Tibial artery (tissue), 4 donors: ENCODE measurements at regions not wholly inside any gene's neighbourhood (a gene's known extent, or its start where the extent isn't known, plus 50 kb on each side); places are given as distances from the start of the nearest gene placed in this dataset.
A peak's percentile ranks its signal among the peaks of the same experiment; 100 is the strongest.

ENCODE experiments used
- DNase-seq, 2 donors: peaks; one replicate each; pipeline ENCODE4 v3.0.0-alpha.2; 2019
- H3K27ac ChIP-seq, 2 donors: fragments of 200-600 bp; sonication (generic) in 1 of 2; 1 replicate in 1 of 2; 2 replicates in 1 of 2; pipeline ENCODE4 v1.5.1; 2018 to 2019; ENCODE audit warnings: mild to moderate bottlenecking in 1 of 2
- H3K27me3 ChIP-seq, 2 donors: fragments of 200-600 bp; sonication (generic) in 1 of 2; one replicate each; pipeline versions ENCODE4 v1.5.1 to v1.6.0; 2016 to 2019
- H3K36me3 ChIP-seq, 3 donors: fragments of 200-600 bp; sonication (generic) in 2 of 3; one replicate each; pipeline ENCODE4 v1.5.1; 2016 to 2019; ENCODE audit warnings: mild to moderate bottlenecking in 2 of 3
- H3K4me1 ChIP-seq, 4 donors: fragments of 200-600 bp; sonication (generic) in 2 of 4; 1 replicate in 3 of 4; 2 replicates in 1 of 4; pipeline ENCODE4 v1.5.1; 2016 to 2019
- H3K4me3 ChIP-seq, 2 donors: fragments of 200-600 bp; sonication (generic) in 1 of 2; 1 replicate in 1 of 2; 2 replicates in 1 of 2; pipeline ENCODE4 v1.5.1; 2018 to 2019; ENCODE audit warnings: mild to moderate bottlenecking in 2 of 2
- H3K9me3 ChIP-seq, 3 donors: fragments of 200-600 bp; sonication (generic) in 1 of 3; one replicate each; pipeline ENCODE4 v1.5.1; 2016 to 2019
- CTCF ChIP-seq, 2 experiments: fragments of 200-600 bp in 1 of 2; fragments of 450-650 bp in 1 of 2; IDR thresholded peaks; one replicate each; pipeline ENCODE4 v1.5.1; 2017 to 2019; ENCODE audit warnings: antibody characterized with exemption in 2 of 2, mild to moderate bottlenecking in 1 of 2, moderate library complexity in 1 of 2
- intact Hi-C: fragments of 100-400 bp; cut with DNase I; formaldehyde crosslinking; loops from one replicate; pipeline ENCODE4 v1.15.0; 2023; ENCODE audit warnings: low total_unique reads

- intact Hi-C loops, result no loop called here
- no peaks in the 10 kb centered on the region for H3K36me3 ChIP-seq
- H3K9me3 ChIP-seq, result no peaks in the 10 kb centered on the region
- no peak overlapping the region for H3K4me3 ChIP-seq
- TF ChIP-seq CTCF (IDR thresholded peaks at IDR 0.05), result peak; percentile 70 to 76
- no peak for DNase-seq
- H3K27me3 ChIP-seq, result peaks cover 3 to 76% of the 10 kb centered on the region in 2 donors
- peaks cover 0 to 15% (median 9%) of the 10 kb centered on the region in 4 donors for H3K4me1 ChIP-seq
- H3K27ac ChIP-seq, result no peak overlapping the region
Measured at GRCh38 chr20:59403261-59403961, 103.0 kb downstream of the EDN3 start.

DNA sequence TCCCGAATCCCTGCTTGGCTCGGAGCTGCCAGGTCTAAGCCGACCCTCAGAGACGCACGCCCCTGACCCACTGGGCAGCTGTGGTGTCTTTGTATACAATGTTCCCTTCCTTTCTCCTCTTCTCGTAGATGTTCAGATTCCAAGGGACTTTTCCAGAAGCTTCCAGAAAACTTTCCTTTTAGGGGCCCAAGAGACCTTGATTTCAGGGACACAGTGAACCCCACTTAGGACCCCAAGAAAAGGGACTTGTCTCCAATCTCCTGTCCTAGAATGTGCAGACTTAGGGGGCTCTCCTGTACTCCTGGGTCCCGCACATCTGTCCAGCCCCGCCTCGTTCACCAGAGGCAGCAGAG is 103.5 kb downstream of the EDN3 start:
- Histone ChIP-seq H3K4me3 (no peak overlapping the region), H3K27me3 (peaks cover 3 to 75% of the 10 kb centered on the region in 2 donors), H3K9me3 (no peaks in the 10 kb centered on the region), H3K36me3 (no peaks in the 10 kb centered on the region), H3K27ac (no peak overlapping the region), H3K4me1 (peaks cover 0 to 15% (median 9%) of the 10 kb centered on the region in 4 donors)
- TF ChIP-seq CTCF (IDR thresholded peaks at IDR 0.05), result no peak
- no peak for DNase-seq
- intact Hi-C loops, result no loop called here

GRCh38 chr20:59404749-59405148 is 104.3 kb downstream of the EDN3 start:
- DNase-seq, result no peak
- no peak for TF ChIP-seq CTCF (IDR thresholded peaks at IDR 0.05)
- H3K27me3 ChIP-seq, result peaks cover 3 to 74% of the 10 kb centered on the region in 2 donors
- H3K36me3 ChIP-seq, result no peaks in the 10 kb centered on the region
- peaks cover 0 to 15% (median 9%) of the 10 kb centered on the region in 4 donors for H3K4me1 ChIP-seq
- intact Hi-C loops, result no loop called here
- no peak overlapping the region for H3K4me3 ChIP-seq
- H3K9me3 ChIP-seq, result no peaks in the 10 kb centered on the region
- H3K27ac ChIP-seq, result no peak overlapping the region

DNA sequence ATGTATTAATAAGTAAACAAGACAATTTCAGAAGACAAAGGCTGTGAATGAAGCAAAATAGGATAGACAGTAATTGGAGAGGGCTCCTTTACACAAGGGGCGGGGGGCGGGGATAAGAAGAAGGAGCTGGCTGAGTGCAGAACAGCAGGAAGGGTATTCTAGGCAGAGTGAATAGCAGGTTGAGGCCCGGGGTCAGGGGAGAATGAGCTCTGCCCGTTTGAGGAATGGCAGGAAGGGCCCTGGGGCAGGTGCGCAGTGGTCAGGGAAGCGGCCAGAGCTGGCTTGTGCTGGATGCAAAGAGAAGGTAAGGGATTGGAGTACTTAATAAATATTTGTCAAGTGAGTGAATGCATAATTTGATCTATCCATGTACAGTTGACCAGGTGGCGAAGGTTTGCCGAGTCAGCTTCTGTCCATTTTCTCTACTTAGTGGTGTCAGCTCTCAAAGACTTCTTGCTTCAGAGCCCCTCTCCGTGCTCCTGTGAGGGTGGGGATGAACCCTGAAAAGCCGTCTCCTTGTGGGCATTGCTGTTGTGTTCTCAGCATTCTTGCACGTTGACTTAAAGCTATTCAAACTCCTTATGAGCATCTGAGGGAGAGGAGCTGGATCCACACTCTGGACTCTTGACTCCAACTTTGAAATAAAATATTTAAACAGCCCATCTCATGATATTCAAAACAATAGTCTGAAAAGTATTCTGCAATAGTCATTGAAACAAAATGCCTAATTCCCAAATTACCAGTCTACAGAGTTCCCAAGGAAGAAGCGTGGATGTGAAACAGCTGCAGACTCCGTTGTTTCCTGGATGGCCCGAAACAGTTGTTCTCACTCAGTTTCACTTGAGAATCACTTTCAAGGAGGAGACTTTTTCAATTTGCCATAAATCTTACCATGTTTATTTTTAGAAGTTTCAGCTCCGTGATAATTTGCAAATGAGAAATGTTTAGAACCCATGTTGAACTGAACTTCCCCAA is 105.1 kb downstream of the EDN3 start:
- no peaks in the 10 kb centered on the region for H3K9me3 ChIP-seq
- intact Hi-C loops, result no loop called here
- H3K4me1 ChIP-seq, result peaks cover 0 to 15% (median 9%) of the 10 kb centered on the region in 4 donors
- no peak overlapping the region for H3K4me3 ChIP-seq
- no peak overlapping the region for H3K27ac ChIP-seq
- DNase-seq, result no peak
- H3K36me3 ChIP-seq, result no peaks in the 10 kb centered on the region
- H3K27me3 ChIP-seq, result peaks cover 3 to 68% of the 10 kb centered on the region in 2 donors
- no peak for TF ChIP-seq CTCF (IDR thresholded peaks at IDR 0.05)

DNA sequence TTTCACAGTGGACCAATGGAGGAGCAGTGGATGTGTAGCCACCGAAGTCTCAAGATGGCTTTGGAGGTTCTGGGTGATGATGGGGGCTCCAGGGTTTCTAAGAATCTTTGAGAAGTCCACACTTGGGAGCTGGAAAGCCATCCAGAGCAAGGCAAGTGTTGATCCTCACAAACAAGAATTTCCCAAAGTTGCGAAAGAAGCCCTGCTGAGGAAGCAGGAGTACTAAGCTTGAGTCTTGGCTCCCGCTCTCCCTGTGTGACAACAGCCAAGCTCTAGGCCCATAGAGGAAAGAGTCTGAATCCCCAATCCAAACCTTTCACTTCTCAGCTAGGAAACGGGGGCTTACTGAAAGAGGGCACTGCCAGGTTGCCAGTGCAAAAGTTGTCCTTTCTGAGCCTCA is 106.0 kb downstream of the EDN3 start:
- H3K27me3 ChIP-seq, result peaks cover 3 to 70% of the 10 kb centered on the region in 2 donors
- DNase-seq, result no peak

More for the DNA sequence above, 106.0 kb downstream of the EDN3 start:
- no peak for TF ChIP-seq CTCF (IDR thresholded peaks at IDR 0.05)
- intact Hi-C loops, result no loop called here
- Histone ChIP-seq H3K4me1 (peaks cover 0 to 15% (median 9%) of the 10 kb centered on the region in 4 donors), H3K4me3 (no peak overlapping the region), H3K36me3 (no peaks in the 10 kb centered on the region), H3K27ac (no peak overlapping the region), H3K9me3 (no peaks in the 10 kb centered on the region)
